ENCODE measurements at regions not wholly inside any gene's neighbourhood (a gene's known extent, or its start where the extent isn't known, plus 50 kb on each side); places are given as distances from the start of the nearest gene placed in this dataset.

GRCh38 chr4:23279377-23279986 is 586.7 kb downstream of the GBA3 start:
- TF ChIP-seq POLR2A (IDR thresholded peaks at IDR 0.05) = no peak
- TF ChIP-seq CTCF (IDR thresholded peaks at IDR 0.05) = no peak
